ENCODE measurements at regions not wholly inside any gene's neighbourhood (a gene's known extent, or its start where the extent isn't known, plus 50 kb on each side); places are given as distances from the start of the nearest gene placed in this dataset.

GRCh38 chr10:105968666-105969065 lies 1195.8 kb downstream of the SORCS1 start:
- TF ChIP-seq CTCF (IDR thresholded peaks at IDR 0.05) (no peak), POLR2A (IDR thresholded peaks at IDR 0.05) (no peak)

Data from lower leg skin (tissue), 3 donors.